ENCODE measurements at regions not wholly inside any gene's neighbourhood (a gene's known extent, or its start where the extent isn't known, plus 50 kb on each side); places are given as distances from the start of the nearest gene placed in this dataset.

- TF ChIP-seq, protein P1, sequence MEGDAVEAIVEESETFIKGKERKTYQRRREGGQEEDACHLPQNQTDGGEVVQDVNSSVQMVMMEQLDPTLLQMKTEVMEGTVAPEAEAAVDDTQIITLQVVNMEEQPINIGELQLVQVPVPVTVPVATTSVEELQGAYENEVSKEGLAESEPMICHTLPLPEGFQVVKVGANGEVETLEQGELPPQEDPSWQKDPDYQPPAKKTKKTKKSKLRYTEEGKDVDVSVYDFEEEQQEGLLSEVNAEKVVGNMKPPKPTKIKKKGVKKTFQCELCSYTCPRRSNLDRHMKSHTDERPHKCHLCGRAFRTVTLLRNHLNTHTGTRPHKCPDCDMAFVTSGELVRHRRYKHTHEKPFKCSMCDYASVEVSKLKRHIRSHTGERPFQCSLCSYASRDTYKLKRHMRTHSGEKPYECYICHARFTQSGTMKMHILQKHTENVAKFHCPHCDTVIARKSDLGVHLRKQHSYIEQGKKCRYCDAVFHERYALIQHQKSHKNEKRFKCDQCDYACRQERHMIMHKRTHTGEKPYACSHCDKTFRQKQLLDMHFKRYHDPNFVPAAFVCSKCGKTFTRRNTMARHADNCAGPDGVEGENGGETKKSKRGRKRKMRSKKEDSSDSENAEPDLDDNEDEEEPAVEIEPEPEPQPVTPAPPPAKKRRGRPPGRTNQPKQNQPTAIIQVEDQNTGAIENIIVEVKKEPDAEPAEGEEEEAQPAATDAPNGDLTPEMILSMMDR (IDR thresholded peaks at IDR 0.05; ENCODE audit: low read length): no peak
- TF ChIP-seq EZH2 (IDR thresholded peaks at IDR 0.05; ENCODE audit: borderline replicate concordance, low read length): no peak
These were observed 204.9 kb downstream of the SOX4 start for GRCh38 chr6:21798468-21798867.

Data from OCI-LY1 (cell line).